CD4-positive, alpha-beta T cell treated with Interleukin-2 at 100 ng/mL for 4 hours (primary cell): ENCODE measurements at regions not wholly inside any gene's neighbourhood (a gene's known extent, or its start where the extent isn't known, plus 50 kb on each side); places are given as distances from the start of the nearest gene placed in this dataset.

Source experiments
- DNase-seq: peaks from one replicate; pipeline ENCODE4 v3.0.0-alpha.2; 2020; ENCODE audit warnings: low spot score

- DNase-seq = no peak
Measured at GRCh38 chr9:80369641-80370040, 797.9 kb downstream of the TLE4 start.

- DNase-seq = no peak
Measured at GRCh38 chr9:80366626-80367025, 794.9 kb downstream of the TLE4 start.

- no peak for DNase-seq
Measured at GRCh38 chr9:80359941-80360881, 788.4 kb downstream of the TLE4 start.

GRCh38 chr9:80359291-80359690 is 787.5 kb downstream of the TLE4 start:
- DNase-seq = no peak

- no peak for DNase-seq
Measured at GRCh38 chr9:80352967-80353366, 781.2 kb downstream of the TLE4 start.

GRCh38 chr9:80351612-80352011 is 779.8 kb downstream of the TLE4 start:
- no peak for DNase-seq

- no peak for DNase-seq
Measured at GRCh38 chr9:80326105-80326504, 754.3 kb downstream of the TLE4 start.

GRCh38 chr9:80320916-80321315 is 749.2 kb downstream of the TLE4 start:
- DNase-seq = no peak

- no peak for DNase-seq
Measured at GRCh38 chr9:80320480-80320879, 748.7 kb downstream of the TLE4 start.

- DNase-seq = no peak
Measured at GRCh38 chr9:80305136-80305535, 733.4 kb downstream of the TLE4 start.

- no peak for DNase-seq
Measured at GRCh38 chr9:80294955-80295354, 723.2 kb downstream of the TLE4 start.

GRCh38 chr9:80294318-80294717 is 722.6 kb downstream of the TLE4 start:
- DNase-seq = no peak

GRCh38 chr9:80292231-80292630 is 720.5 kb downstream of the TLE4 start:
- no peak for DNase-seq

- no peak for DNase-seq
Measured at GRCh38 chr9:80285326-80285725, 713.6 kb downstream of the TLE4 start.

GRCh38 chr9:80282766-80283165 is 711.0 kb downstream of the TLE4 start:
- no peak for DNase-seq

- no peak for DNase-seq
Measured at GRCh38 chr9:80259079-80259478, 687.3 kb downstream of the TLE4 start.

- DNase-seq = no peak
Measured at GRCh38 chr9:80251778-80252177, 680.0 kb downstream of the TLE4 start.

- DNase-seq = no peak
Measured at GRCh38 chr9:80242022-80242421, 670.3 kb downstream of the TLE4 start.

GRCh38 chr9:80235752-80236151 is 664.0 kb downstream of the TLE4 start:
- DNase-seq = no peak

GRCh38 chr9:80233906-80234305 is 662.1 kb downstream of the TLE4 start:
- no peak for DNase-seq

- DNase-seq = no peak
Measured at GRCh38 chr9:80233102-80233843, 661.5 kb downstream of the TLE4 start.

GRCh38 chr9:80231318-80232236 is 659.8 kb downstream of the TLE4 start:
- no peak for DNase-seq
